ENCODE measurements at regions not wholly inside any gene's neighbourhood (a gene's known extent, or its start where the extent isn't known, plus 50 kb on each side); places are given as distances from the start of the nearest gene placed in this dataset.

DNA sequence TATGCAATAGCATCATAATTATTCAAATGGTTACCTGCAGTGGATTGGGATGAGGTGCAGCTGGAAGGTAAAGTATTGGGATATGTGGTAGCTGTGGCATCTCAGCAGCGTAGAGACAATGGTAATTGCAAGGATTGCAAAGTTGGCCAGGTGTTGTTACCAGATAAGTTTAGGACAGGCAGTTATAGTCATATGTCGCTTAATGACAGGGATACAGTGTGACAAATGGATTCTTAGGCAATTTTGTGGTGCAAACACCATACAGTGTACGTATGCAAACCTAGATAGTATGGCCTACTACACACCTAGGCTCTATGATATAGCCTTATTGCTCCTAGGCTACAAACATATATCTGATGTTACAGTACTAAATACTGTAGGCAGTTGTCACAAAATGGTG, 163.5 kb upstream of the LYZL2 start:
- TF ChIP-seq, protein P1, sequence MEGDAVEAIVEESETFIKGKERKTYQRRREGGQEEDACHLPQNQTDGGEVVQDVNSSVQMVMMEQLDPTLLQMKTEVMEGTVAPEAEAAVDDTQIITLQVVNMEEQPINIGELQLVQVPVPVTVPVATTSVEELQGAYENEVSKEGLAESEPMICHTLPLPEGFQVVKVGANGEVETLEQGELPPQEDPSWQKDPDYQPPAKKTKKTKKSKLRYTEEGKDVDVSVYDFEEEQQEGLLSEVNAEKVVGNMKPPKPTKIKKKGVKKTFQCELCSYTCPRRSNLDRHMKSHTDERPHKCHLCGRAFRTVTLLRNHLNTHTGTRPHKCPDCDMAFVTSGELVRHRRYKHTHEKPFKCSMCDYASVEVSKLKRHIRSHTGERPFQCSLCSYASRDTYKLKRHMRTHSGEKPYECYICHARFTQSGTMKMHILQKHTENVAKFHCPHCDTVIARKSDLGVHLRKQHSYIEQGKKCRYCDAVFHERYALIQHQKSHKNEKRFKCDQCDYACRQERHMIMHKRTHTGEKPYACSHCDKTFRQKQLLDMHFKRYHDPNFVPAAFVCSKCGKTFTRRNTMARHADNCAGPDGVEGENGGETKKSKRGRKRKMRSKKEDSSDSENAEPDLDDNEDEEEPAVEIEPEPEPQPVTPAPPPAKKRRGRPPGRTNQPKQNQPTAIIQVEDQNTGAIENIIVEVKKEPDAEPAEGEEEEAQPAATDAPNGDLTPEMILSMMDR (IDR thresholded peaks at IDR 0.05), result no peak
- no peak for TF ChIP-seq POLR2A (IDR thresholded peaks at IDR 0.05)
